PFSK-1 (cell line): ENCODE measurements at regions not wholly inside any gene's neighbourhood (a gene's known extent, or its start where the extent isn't known, plus 50 kb on each side); places are given as distances from the start of the nearest gene placed in this dataset.

Experiments used
- FOXP2 ChIP-seq: optimal IDR thresholded peaks from 2 replicates; pipeline ENCODE3; 2011; ENCODE audit warnings: borderline replicate concordance, control low read depth, inconsistent platforms; ENCODE audit not compliant: insufficient read depth; ENCODE audit errors: extremely low read length, extremely low read depth
- POLR2AphosphoS5 ChIP-seq: IDR thresholded peaks from 2 replicates; pipeline ENCODE4 v1.6.1; 2012; ENCODE audit warnings: low read depth, mild to moderate bottlenecking, control low read depth, low read length, moderate library complexity
- SIN3A ChIP-seq: IDR thresholded peaks from 2 replicates; pipeline ENCODE4 v1.6.1; 2012; ENCODE audit warnings: mild to moderate bottlenecking, low read length, moderate library complexity, borderline replicate concordance; ENCODE audit not compliant: insufficient read depth
- TAF1 ChIP-seq: IDR thresholded peaks from 2 replicates; pipeline ENCODE4 v1.6.1; 2012; ENCODE audit warnings: low read length, control low read depth, borderline replicate concordance; ENCODE audit not compliant: insufficient read depth
- TF ChIP-seq, protein P1 (sequence below), 2 experiments: IDR thresholded peaks; 2 replicates each; pipeline versions ENCODE4 v1.6.1 to v1.8.0; 2011 to 2012; ENCODE audit warnings: low read depth in 2 of 2, low read length in 2 of 2, control low read depth in 1 of 2, inconsistent platforms in 1 of 2, mild to moderate bottlenecking in 1 of 2, moderate library complexity in 1 of 2; ENCODE audit not compliant: insufficient read depth in 1 of 2

DNA sequence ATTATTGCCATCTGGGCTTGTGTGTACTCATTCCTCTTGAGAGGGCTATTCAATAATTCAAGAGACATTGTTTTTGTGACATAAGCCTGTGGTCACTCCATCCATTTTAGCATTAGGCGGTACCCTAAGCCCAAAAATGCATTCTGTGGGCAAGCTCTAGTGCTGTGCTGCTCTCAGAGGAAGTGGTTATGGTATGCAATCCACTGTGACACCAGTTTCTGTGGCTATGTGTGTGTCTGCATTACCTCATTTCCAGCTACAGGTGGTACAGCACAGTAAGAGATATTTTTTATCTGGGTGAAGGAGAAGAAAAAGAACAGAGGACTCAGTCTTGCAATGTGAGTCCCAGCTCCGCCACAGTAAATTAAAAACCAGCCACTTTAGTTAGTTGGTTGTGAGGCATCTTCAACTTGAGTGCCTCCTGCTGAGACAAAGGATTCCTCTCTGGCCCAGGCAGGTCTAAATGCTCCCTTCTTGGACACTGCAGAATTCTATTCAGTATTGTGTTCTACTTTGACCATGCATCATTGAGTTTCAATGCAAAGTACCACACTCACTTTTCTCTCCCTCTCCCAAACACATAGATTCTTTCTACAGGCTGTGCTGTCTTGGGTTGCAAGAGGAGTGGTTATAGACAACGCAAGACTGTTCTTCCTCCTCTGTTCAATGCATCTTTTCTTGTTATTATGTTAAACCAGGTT lies 777.8 kb upstream of the BRINP3 start:
- no peak for TF ChIP-seq POLR2AphosphoS5
- no peak for TF ChIP-seq SIN3A
- TF ChIP-seq FOXP2, result no peak
- no peak for TF ChIP-seq TAF1
- TF ChIP-seq, protein P1, sequence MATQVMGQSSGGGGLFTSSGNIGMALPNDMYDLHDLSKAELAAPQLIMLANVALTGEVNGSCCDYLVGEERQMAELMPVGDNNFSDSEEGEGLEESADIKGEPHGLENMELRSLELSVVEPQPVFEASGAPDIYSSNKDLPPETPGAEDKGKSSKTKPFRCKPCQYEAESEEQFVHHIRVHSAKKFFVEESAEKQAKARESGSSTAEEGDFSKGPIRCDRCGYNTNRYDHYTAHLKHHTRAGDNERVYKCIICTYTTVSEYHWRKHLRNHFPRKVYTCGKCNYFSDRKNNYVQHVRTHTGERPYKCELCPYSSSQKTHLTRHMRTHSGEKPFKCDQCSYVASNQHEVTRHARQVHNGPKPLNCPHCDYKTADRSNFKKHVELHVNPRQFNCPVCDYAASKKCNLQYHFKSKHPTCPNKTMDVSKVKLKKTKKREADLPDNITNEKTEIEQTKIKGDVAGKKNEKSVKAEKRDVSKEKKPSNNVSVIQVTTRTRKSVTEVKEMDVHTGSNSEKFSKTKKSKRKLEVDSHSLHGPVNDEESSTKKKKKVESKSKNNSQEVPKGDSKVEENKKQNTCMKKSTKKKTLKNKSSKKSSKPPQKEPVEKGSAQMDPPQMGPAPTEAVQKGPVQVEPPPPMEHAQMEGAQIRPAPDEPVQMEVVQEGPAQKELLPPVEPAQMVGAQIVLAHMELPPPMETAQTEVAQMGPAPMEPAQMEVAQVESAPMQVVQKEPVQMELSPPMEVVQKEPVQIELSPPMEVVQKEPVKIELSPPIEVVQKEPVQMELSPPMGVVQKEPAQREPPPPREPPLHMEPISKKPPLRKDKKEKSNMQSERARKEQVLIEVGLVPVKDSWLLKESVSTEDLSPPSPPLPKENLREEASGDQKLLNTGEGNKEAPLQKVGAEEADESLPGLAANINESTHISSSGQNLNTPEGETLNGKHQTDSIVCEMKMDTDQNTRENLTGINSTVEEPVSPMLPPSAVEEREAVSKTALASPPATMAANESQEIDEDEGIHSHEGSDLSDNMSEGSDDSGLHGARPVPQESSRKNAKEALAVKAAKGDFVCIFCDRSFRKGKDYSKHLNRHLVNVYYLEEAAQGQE (IDR thresholded peaks at IDR 0.05; ENCODE audit: insufficient read depth in 1 of 2, low read depth in 2 of 2, low read length in 2 of 2), result no peak

DNA sequence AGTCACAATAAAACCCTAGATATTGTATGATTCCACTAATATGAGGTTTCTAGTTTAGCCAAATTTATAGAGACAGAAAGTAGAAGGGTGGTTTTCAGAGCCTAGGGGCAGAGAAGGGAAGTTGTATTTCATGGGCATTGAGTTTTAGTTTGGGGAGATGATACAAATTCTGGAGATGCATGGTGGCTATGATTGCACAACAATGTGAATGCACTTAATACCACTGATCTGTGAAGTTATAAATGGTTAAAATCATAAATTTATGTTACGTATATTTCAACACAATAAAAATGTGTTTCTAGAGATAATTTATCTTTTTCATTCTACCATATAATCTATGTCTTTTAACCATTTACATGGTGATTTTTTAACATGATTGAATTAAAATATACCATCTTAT lies 779.3 kb upstream of the BRINP3 start:
- TF ChIP-seq FOXP2 (no peak), POLR2AphosphoS5 (no peak), SIN3A (no peak), TAF1 (no peak)
- TF ChIP-seq, protein P1 (IDR thresholded peaks at IDR 0.05; ENCODE audit: insufficient read depth in 1 of 2, low read depth in 2 of 2, low read length in 2 of 2), result no peak

DNA sequence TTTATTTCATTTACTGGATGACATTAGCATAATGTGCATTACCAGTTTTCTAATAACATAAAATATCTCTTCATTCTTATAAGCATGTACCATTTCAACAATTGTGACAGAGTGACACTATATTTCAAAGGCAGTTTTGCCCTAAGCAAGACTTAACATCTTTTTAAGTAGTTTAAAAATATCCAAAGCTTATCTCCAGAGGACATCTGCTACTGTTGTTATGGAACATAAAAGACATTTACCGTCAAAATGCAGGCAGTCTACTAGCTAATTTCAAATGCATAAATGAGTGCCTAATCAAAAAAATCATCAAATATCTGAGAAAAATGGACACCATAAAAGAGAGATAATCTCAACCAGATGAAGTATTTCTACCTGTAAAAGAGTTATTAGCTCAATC lies 782.4 kb upstream of the BRINP3 start:
- TF ChIP-seq TAF1 (no peak), SIN3A (no peak), FOXP2 (no peak), POLR2AphosphoS5 (no peak)
- TF ChIP-seq, protein P1 (IDR thresholded peaks at IDR 0.05; ENCODE audit: insufficient read depth in 1 of 2, low read depth in 2 of 2, low read length in 2 of 2), result no peak

DNA sequence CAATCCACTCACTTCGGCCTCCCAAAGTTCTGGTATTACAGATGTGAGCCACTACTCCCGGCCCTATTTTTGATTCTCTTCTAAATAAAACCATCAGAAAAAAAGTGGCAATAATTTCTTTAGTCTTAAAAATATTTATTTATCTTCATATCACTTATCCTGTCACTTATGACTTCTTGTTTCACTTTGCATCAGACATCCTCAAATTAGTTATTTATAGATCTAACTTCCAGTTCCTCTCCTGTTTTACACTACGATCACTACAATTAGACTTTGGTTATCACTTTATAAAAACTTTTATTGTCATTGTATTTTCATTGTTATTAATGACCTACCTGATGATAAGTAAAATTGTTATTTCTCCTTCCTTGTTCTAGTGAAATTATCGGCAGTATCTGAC lies 783.4 kb upstream of the BRINP3 start:
- TF ChIP-seq POLR2AphosphoS5 (no peak), SIN3A (no peak)

DNA sequence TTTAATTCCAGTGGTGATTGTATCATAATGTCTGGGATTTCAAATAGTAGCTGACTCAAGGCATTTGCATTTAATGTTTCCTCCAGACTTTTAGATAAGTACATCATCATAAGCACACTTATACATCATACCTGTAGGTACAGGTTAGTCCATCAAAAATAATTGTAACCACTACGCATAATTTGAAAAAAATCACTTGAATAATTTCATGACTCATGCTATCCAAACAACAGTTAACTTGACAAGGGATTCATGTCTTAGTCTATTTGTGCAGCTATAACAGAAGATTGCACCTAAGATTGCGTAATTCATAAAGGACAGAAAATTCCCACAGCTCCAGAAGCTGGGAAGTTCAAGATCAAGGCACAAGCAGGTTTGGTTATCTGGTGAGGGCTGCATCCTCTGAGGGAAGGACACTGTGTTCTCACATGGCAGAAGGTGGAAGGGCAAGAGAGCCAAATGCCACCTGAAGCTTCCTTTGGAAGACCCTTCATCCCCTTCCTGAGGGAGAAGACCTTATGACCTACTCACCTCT lies 801.7 kb upstream of the BRINP3 start:
- TF ChIP-seq, protein P1 (IDR thresholded peaks at IDR 0.05; ENCODE audit: insufficient read depth in 1 of 2, low read depth in 2 of 2, low read length in 2 of 2), result no peak
- no peak for TF ChIP-seq POLR2AphosphoS5
- TF ChIP-seq SIN3A, result no peak

DNA sequence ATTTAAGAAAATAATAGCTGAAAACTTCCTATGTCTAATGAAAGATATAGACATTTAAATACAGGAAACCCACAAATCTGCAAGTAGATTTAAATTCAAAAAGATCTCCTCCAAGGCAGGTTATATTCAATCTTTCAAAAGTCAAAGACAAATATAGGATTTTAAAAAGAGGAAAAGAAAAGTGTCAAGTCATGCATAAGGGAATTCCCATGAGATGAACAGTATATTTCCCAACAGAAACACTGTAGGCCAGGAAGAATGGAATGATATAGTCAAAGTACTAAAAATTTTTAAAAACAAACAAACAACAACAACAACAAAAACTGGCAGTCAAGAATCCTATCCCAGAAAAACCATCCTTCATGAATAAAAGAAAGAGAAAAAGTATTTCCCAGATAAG lies 806.5 kb upstream of the BRINP3 start:
- TF ChIP-seq, protein P1 (IDR thresholded peaks at IDR 0.05; ENCODE audit: insufficient read depth in 1 of 2, low read depth in 2 of 2, low read length in 2 of 2), result no peak
- TF ChIP-seq SIN3A (no peak), POLR2AphosphoS5 (no peak), TAF1 (no peak), FOXP2 (no peak)
